Natural killer cell (primary cell): ENCODE measurements at regions not wholly inside any gene's neighbourhood (a gene's known extent, or its start where the extent isn't known, plus 50 kb on each side); places are given as distances from the start of the nearest gene placed in this dataset.

Source experiments
- ATAC-seq, 3 donors: fragments of 150-1000 bp in 2 of 3; fragments of 200-7000 bp in 1 of 3; cut with Tn5 transposase; 1 replicate in 1 of 3; 2 replicates in 2 of 3; pipeline ENCODE4 v1.10.0; 2021; ENCODE audit warnings: mild to moderate bottlenecking in 2 of 3, moderate library complexity in 2 of 3
- DNase-seq, 2 donors: peaks; one replicate each; pipeline versions ENCODE4 v3.0.0 to v3.0.0-alpha.2; 2013 to 2021; ENCODE audit warnings: mixed read lengths in 1 of 2
- H3K27ac ChIP-seq: one replicate; pipeline ENCODE4 v1.5.1; 2013; ENCODE audit warnings: mild to moderate bottlenecking, low read length
- H3K27me3 ChIP-seq: one replicate; pipeline ENCODE4 v1.6.1; 2013; ENCODE audit warnings: low read length; ENCODE audit not compliant: control insufficient read depth, insufficient read depth
- H3K36me3 ChIP-seq: one replicate; pipeline ENCODE4 v1.6.1; 2013; ENCODE audit warnings: low read length; ENCODE audit not compliant: control insufficient read depth, insufficient read depth
- H3K4me1 ChIP-seq: one replicate; pipeline ENCODE4 v1.6.1; 2013; ENCODE audit warnings: low read length; ENCODE audit not compliant: control insufficient read depth, insufficient read depth
- H3K4me3 ChIP-seq: one replicate; pipeline ENCODE4 v1.5.1; 2013; ENCODE audit warnings: low read length
- H3K9me3 ChIP-seq: one replicate; pipeline ENCODE4 v1.6.1; 2013; ENCODE audit warnings: low read length; ENCODE audit not compliant: control insufficient read depth, insufficient read depth
- H3K27ac Mint-ChIP-seq, 2 donors: one replicate each; pipeline ENCODE4 v1.8.0; 2022; ENCODE audit warnings: mild to moderate bottlenecking in 2 of 2, mixed read lengths in 2 of 2, moderate library complexity in 1 of 2
- H3K27me3 Mint-ChIP-seq, 2 donors: one replicate each; pipeline ENCODE4 v1.8.0; 2022; ENCODE audit warnings: low read depth in 2 of 2, mixed read lengths in 2 of 2
- H3K36me3 Mint-ChIP-seq: one replicate; pipeline ENCODE4 v1.8.0; 2022; ENCODE audit warnings: mixed read lengths
- H3K4me1 Mint-ChIP-seq, 2 donors: one replicate each; pipeline ENCODE4 v1.8.0; 2022; ENCODE audit warnings: mixed read lengths in 2 of 2
- H3K4me3 Mint-ChIP-seq: one replicate; pipeline ENCODE4 v1.8.0; 2022; ENCODE audit warnings: mild to moderate bottlenecking, moderate library complexity, mixed read lengths
- H3K9me3 Mint-ChIP-seq, 2 donors: one replicate each; pipeline ENCODE4 v1.8.0; 2022; ENCODE audit warnings: mixed read lengths in 2 of 2
- WGBS: methylation state at CpG from one replicate; pipeline ENCODE4 v1.1.7; 2013; ENCODE audit warnings: missing lambda C conversion rate; ENCODE audit not compliant: insufficient coverage; 5-methylcytosine and 5-hydroxymethylcytosine counted together
- intact Hi-C: fragments of 100-400 bp; cut with micrococcal nuclease; formaldehyde crosslinking; loops from one replicate; pipeline ENCODE4 v1.14.2; 2022
- TF ChIP-seq, protein P1 (sequence below): fragments of 200-600 bp; IDR thresholded peaks from one replicate; pipeline ENCODE4 v1.8.0; 2022; ENCODE audit warnings: antibody characterized with exemption

DNA sequence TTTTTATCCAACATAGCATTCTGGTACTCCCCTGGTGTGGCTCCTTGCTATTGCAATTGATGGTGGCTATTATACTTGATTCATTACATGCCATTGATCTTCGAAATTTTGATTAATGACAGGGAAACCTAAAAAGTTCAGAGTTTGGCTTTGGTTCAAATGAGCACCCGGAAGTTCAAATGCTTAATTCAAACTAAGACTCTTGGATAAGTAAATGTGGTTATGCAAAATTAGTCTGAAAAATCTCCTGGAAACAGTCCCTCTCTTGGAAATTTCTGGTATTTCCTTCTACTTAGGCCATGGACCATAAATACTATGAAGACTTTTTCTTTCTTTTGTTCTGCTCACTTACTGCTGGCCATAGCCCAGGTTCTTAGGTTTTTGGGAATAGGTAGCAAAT is 65.3 kb upstream of the SMIM21 start:
- H3K4me3 Mint-ChIP-seq: no peak overlapping the region
- H3K9me3 ChIP-seq: no peaks in the 10 kb centered on the region
- TF ChIP-seq, protein P1, sequence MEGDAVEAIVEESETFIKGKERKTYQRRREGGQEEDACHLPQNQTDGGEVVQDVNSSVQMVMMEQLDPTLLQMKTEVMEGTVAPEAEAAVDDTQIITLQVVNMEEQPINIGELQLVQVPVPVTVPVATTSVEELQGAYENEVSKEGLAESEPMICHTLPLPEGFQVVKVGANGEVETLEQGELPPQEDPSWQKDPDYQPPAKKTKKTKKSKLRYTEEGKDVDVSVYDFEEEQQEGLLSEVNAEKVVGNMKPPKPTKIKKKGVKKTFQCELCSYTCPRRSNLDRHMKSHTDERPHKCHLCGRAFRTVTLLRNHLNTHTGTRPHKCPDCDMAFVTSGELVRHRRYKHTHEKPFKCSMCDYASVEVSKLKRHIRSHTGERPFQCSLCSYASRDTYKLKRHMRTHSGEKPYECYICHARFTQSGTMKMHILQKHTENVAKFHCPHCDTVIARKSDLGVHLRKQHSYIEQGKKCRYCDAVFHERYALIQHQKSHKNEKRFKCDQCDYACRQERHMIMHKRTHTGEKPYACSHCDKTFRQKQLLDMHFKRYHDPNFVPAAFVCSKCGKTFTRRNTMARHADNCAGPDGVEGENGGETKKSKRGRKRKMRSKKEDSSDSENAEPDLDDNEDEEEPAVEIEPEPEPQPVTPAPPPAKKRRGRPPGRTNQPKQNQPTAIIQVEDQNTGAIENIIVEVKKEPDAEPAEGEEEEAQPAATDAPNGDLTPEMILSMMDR: no peak
- intact Hi-C loops: no loop called here
- H3K36me3 Mint-ChIP-seq: no peaks in the 10 kb centered on the region
- no peak for ATAC-seq
- no peaks in the 10 kb centered on the region for H3K27me3 ChIP-seq
- H3K27me3 Mint-ChIP-seq: peaks cover 15 to 42% of the 10 kb centered on the region in 2 donors
- no peak for DNase-seq
- no peak overlapping the region for H3K27ac Mint-ChIP-seq
- WGBS: 82% methylated on average over 2 of the region's 2 CpGs
- no peaks in the 10 kb centered on the region for H3K9me3 Mint-ChIP-seq
- no peak overlapping the region for H3K27ac ChIP-seq
- H3K4me3 ChIP-seq: no peak overlapping the region
- no peaks in the 10 kb centered on the region for H3K4me1 ChIP-seq
- H3K4me1 Mint-ChIP-seq: no peaks in the 10 kb centered on the region
- H3K36me3 ChIP-seq: no peaks in the 10 kb centered on the region

DNA sequence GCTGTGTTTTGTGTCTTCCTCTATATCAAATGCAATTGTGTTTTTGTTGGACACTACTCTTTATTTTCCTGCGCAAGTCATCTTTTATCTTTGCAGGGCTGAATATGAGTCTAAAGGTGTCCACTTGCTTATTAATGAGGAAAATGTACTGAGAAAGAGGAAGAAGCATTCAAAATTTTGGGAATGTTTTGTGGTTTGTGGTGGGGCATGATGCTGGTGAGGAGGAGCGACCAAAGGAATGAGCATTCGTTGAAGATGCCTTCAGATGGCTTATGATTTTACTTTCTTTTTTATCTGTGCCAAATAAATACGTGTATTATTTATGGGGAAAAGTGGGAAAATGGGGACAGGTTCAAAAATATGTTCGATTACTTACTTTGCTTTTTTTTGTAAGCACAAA is 63.9 kb upstream of the SMIM21 start:
- H3K27ac Mint-ChIP-seq: no peak overlapping the region
- no peak overlapping the region for H3K27ac ChIP-seq
- no peaks in the 10 kb centered on the region for H3K27me3 ChIP-seq
- H3K9me3 ChIP-seq: no peaks in the 10 kb centered on the region
- H3K4me1 ChIP-seq: no peaks in the 10 kb centered on the region
- H3K36me3 ChIP-seq: no peaks in the 10 kb centered on the region
- H3K4me1 Mint-ChIP-seq: no peaks in the 10 kb centered on the region
- WGBS: 59% methylated on average over 5 of the region's 5 CpGs
- H3K27me3 Mint-ChIP-seq: peaks cover 18 to 45% of the 10 kb centered on the region in 2 donors
- intact Hi-C loops: no loop called here
- no peak overlapping the region for H3K4me3 ChIP-seq
- no peak overlapping the region for H3K4me3 Mint-ChIP-seq
- TF ChIP-seq, protein P1: no peak
- no peaks in the 10 kb centered on the region for H3K36me3 Mint-ChIP-seq
- ATAC-seq (no peak), DNase-seq (no peak)
- H3K9me3 Mint-ChIP-seq: no peaks in the 10 kb centered on the region

DNA sequence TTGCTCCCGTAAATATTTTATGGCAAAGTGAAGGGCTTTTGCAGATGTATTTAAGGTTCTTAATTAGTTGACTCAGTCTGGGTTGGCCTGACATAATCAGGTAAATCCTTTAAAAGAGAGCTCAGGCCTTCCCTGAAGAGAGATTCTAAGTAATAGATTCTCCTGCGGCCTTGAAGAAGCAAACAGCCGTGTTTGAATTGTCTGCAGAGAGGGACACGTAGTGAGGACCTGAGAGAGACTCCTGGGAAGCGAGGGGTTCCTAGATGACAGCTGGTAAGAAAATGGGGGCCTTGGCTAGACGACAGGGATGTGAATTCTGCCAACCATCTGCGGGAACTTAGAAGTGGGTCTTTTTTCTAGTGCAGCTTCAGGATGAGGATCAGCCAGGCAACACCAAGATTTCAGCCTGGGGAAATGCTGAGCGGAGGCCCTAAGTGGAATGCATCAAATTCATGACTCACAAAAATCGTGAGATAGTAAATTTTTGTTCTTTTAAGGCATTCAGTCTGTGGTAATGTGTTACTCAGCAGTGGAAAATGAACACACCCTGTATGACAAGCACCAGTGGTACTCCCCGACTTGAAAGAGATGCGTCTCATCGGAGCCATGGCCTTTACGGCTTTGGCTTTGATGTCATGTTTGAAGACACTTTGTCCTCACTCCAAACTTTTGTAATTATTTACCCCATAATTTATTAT is 62.1 kb upstream of the SMIM21 start:
- intact Hi-C loops: no loop called here
- no peaks in the 10 kb centered on the region for H3K4me1 ChIP-seq
- WGBS: 91% methylated on average over 13 of the region's 13 CpGs

More for the DNA sequence above, 62.1 kb upstream of the SMIM21 start:
- DNase-seq (no peak), ATAC-seq (no peak)
- Mint-ChIP-seq H3K27ac (no peak overlapping the region), H3K4me1 (no peaks in the 10 kb centered on the region), H3K9me3 (no peaks in the 10 kb centered on the region), H3K36me3 (no peaks in the 10 kb centered on the region), H3K4me3 (no peak overlapping the region), H3K27me3 (peaks cover 17 to 46% of the 10 kb centered on the region in 2 donors)
- Histone ChIP-seq H3K27ac (no peak overlapping the region), H3K27me3 (no peaks in the 10 kb centered on the region), H3K4me3 (no peak overlapping the region), H3K36me3 (no peaks in the 10 kb centered on the region), H3K9me3 (no peaks in the 10 kb centered on the region)
- TF ChIP-seq, protein P1: no peak
